GM21825 (cell line): ENCODE measurements at regions not wholly inside any gene's neighbourhood (a gene's known extent, or its start where the extent isn't known, plus 50 kb on each side); places are given as distances from the start of the nearest gene placed in this dataset.

Experiments
- ATAC-seq: cut with Tn5 transposase; IDR thresholded peaks from one replicate; pipeline ENCODE4 v1.9.1; 2021; ENCODE audit warnings: mild to moderate bottlenecking, moderate library complexity; ENCODE audit not compliant: unreplicated experiment

- ATAC-seq, result no peak
Measured at GRCh38 chr17:74001145-74001544, 202.3 kb upstream of the RPL38 start.

GRCh38 chr17:74002241-74002640 lies 201.2 kb upstream of the RPL38 start:
- ATAC-seq, result no peak

GRCh38 chr17:74004056-74004455 lies 199.4 kb upstream of the RPL38 start:
- no peak for ATAC-seq

- ATAC-seq, result no peak
Measured at GRCh38 chr17:74005790-74006189, 197.7 kb upstream of the RPL38 start.

GRCh38 chr17:74006371-74006770 lies 197.1 kb upstream of the RPL38 start:
- no peak for ATAC-seq

- no peak for ATAC-seq
Measured at GRCh38 chr17:74008196-74008595, 195.3 kb upstream of the RPL38 start.

GRCh38 chr17:74009056-74009625 lies 194.3 kb upstream of the RPL38 start:
- no peak for ATAC-seq

- ATAC-seq, result no peak
Measured at GRCh38 chr17:74010903-74011302, 192.6 kb upstream of the RPL38 start.

GRCh38 chr17:74011966-74012365 lies 191.5 kb upstream of the RPL38 start:
- ATAC-seq, result no peak

- ATAC-seq, result no peak
Measured at GRCh38 chr17:74012465-74012864, 191.0 kb upstream of the RPL38 start.

GRCh38 chr17:74015316-74015715 lies 188.2 kb upstream of the RPL38 start:
- ATAC-seq, result no peak

GRCh38 chr17:74015990-74016389 lies 187.5 kb upstream of the RPL38 start:
- no peak for ATAC-seq

GRCh38 chr17:74016461-74016860 lies 187.0 kb upstream of the RPL38 start:
- no peak for ATAC-seq

- no peak for ATAC-seq
Measured at GRCh38 chr17:74017466-74017865, 186.0 kb upstream of the RPL38 start.

GRCh38 chr17:74018115-74018514 lies 185.4 kb upstream of the RPL38 start:
- no peak for ATAC-seq

GRCh38 chr17:74019271-74019670 lies 184.2 kb upstream of the RPL38 start:
- ATAC-seq, result no peak

- no peak for ATAC-seq
Measured at GRCh38 chr17:74019860-74020259, 183.6 kb upstream of the RPL38 start.

- no peak for ATAC-seq
Measured at GRCh38 chr17:74020522-74020921, 183.0 kb upstream of the RPL38 start.

- no peak for ATAC-seq
Measured at GRCh38 chr17:74024871-74025531, 178.5 kb upstream of the RPL38 start.

- no peak for ATAC-seq
Measured at GRCh38 chr17:74027444-74027843, 176.0 kb upstream of the RPL38 start.

- ATAC-seq, result no peak
Measured at GRCh38 chr17:74028354-74029116, 174.9 kb upstream of the RPL38 start.
